ENCODE measurements at regions not wholly inside any gene's neighbourhood (a gene's known extent, or its start where the extent isn't known, plus 50 kb on each side); places are given as distances from the start of the nearest gene placed in this dataset.

GRCh38 chr7:70920876-70921275 lies 211.1 kb upstream of the GALNT17 start:
- no peak overlapping the region for H3K27ac ChIP-seq (ENCODE audit: low read depth, low read length)
- WGBS, 2 experiments (ENCODE audit: extremely low coverage in 1 of 2, insufficient coverage in 1 of 2, insufficient read length in 1 of 2, insufficient replicate concordance in 2 of 2, low coverage in 1 of 2, low lambda C conversion rate in 2 of 2, missing lambda C conversion rate in 1 of 2): 83% methylated on average over 1 of the region's 1 CpG; no CpG with 5 or more reads in 1 of the 2 experiments
- no peak overlapping the region for H3K4ac ChIP-seq (replicated peaks; ENCODE audit: insufficient read length, low read depth, low read length)
- H3K79me2 ChIP-seq (ENCODE audit: control insufficient read depth in 1 of 2, insufficient read depth in 2 of 2, low read length in 2 of 2): no peaks in the 10 kb centered on the region
- no peak overlapping the region for H4K8ac ChIP-seq (ENCODE audit: extremely low read depth, insufficient read depth, low read length)
- no peak overlapping the region for H2AK5ac ChIP-seq (ENCODE audit: low read depth, low read length)
- H2BK20ac ChIP-seq (ENCODE audit: low read length): no peak overlapping the region
- no peak overlapping the region for H2BK12ac ChIP-seq (ENCODE audit: low read depth, low read length)
- ChIA-PET POLR2A (ENCODE audit: partially characterized antibody) (no interaction called here), CTCF (ENCODE audit: partially characterized antibody) (interaction anchor here (0.9 to 1.4 kb wide), 2 partner anchors 63 to 815 kb away, joined by 4 read pairs; no protein-coding TSS in a partner anchor)
- H4K91ac ChIP-seq (replicated peaks; ENCODE audit: insufficient read length, low read length): no peak overlapping the region
- H2BK5ac ChIP-seq (ENCODE audit: low read depth, low read length): no peak overlapping the region
- no peak overlapping the region for H4K5ac ChIP-seq (ENCODE audit: insufficient read length, low read depth, low read length)
- H3K4me2 ChIP-seq (ENCODE audit: insufficient read depth in 1 of 2, low read depth in 2 of 2, low read length in 2 of 2): no peak overlapping the region
- H3K4me1 ChIP-seq (replicated peaks in 1 of 4; ENCODE audit: control insufficient read depth in 3 of 4, insufficient read depth in 4 of 4, low read length in 3 of 4): peaks cover 0 to 5% (median 2%) of the 10 kb centered on the region in 4 experiments; a peak in 5 of 7 replicates
- DNase-seq (ENCODE audit: low read depth in 1 of 2, low spot score in 2 of 2) (no peak), FAIRE-seq (no peak)
- no peaks in the 10 kb centered on the region for H4K20me1 ChIP-seq (replicated peaks in 1 of 2; ENCODE audit: control insufficient read depth in 1 of 2, insufficient read depth in 2 of 2, low read length in 2 of 2)
- H3K23ac ChIP-seq (ENCODE audit: insufficient read length): no peak overlapping the region
- no peak overlapping the region for H3K14ac ChIP-seq (ENCODE audit: insufficient read length)
- no peaks in the 10 kb centered on the region; the same call in 1 of the 2 replicates for H3K23me2 ChIP-seq (ENCODE audit: low read depth, low read length)
- no peak overlapping the region for H3K56ac ChIP-seq (replicated peaks; ENCODE audit: insufficient read length, low read depth, low read length)
- no peaks in the 10 kb centered on the region for H3K79me1 ChIP-seq (ENCODE audit: low read depth, low read length)
- H2BK120ac ChIP-seq (replicated peaks; ENCODE audit: low read depth, low read length): no peak overlapping the region
- no peak overlapping the region for H3K18ac ChIP-seq (ENCODE audit: extremely low read depth, low read length)
- no peak overlapping the region for H2AFZ ChIP-seq (ENCODE audit: low read length)
- H3K27me3 ChIP-seq (replicated peaks in 1 of 4; ENCODE audit: control insufficient read depth in 3 of 4, extremely low read depth in 1 of 4, insufficient read depth in 3 of 4, low read length in 3 of 4): no peaks in the 10 kb centered on the region
- H3K9me3 ChIP-seq (ENCODE audit: insufficient read depth in 2 of 2, low read depth in 1 of 2, low read length in 1 of 2): no peaks in the 10 kb centered on the region
- no peak overlapping the region for H3K4me3 ChIP-seq (ENCODE audit: extremely low read depth in 1 of 4, insufficient read depth in 2 of 4, low read depth in 3 of 4, low read length in 4 of 4)
- H3K36me3 ChIP-seq (ENCODE audit: control insufficient read depth in 2 of 4, insufficient read depth in 4 of 4, low read length in 3 of 4): no peaks in the 10 kb centered on the region
- H3K9ac ChIP-seq (replicated peaks in 1 of 4; ENCODE audit: extremely low read depth in 1 of 4, low read depth in 3 of 4, low read length in 3 of 4): no peak overlapping the region
- no peak overlapping the region for H2BK15ac ChIP-seq (ENCODE audit: low read length)
- TF ChIP-seq MAFK (IDR thresholded peaks at IDR 0.05; ENCODE audit: low read depth, low read length) (peak; percentile 93), MAX (IDR thresholded peaks at IDR 0.05) (0 out of 2 replicates have a peak, but pooled peaks have one; percentile 28)

Data from H1 (cell line).